ENCODE measurements at regions not wholly inside any gene's neighbourhood (a gene's known extent, or its start where the extent isn't known, plus 50 kb on each side); places are given as distances from the start of the nearest gene placed in this dataset.

DNA sequence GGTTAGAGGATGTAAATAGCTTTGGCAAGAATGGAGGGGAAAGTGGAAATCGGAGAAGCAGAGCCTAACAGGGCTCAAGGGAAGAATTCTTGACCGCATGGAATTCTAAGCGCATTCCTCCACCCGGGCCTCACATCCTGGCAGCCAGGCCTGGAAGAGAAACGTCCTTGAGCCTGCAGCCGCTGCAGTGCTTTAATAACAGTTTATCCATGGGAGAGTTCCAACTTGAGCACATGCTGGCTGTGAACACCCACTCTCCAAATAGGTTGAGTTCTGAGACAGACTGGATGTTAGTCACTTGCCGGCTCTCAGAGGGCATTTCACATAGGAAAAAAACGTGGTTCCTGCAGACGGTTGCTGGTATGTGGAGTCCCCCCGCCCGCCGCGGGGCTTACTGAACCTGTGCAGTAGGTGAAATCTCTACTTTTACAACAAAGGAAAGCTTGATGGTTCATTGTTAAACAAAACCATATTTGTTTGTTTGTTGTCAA, 61.4 kb upstream of the STEAP1B start:
- no peak for DNase-seq

DNA sequence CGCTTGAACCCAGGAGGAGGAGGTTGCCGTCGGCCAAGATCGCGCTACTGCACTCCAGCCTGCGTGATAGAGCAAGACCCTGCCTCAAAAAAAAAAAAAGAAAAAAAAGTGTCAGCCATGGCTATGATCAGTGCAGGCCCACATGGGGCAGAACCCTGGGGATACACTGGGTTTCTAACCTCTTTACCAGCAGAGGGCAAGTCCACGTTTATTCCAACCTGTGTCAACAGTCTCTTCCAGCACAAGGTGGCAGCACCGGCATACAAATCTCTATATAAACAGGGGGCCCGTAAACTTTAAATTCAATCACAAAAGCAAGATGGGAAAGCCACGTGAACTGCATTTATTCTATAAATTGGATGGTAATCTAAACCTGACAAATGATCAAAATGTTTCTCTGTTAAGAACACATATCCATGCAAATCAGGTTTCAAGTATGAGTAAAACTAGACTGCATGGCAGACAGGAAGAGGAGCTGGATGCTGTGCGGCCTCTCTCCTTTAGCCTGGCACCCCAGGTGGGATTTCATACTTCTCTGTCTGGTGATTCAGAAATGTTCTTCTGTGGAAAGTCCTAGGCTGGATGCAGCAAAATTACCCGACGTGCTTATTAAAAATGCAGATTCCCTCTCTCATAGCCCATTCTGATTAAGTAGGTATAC, 60.0 kb upstream of the STEAP1B start:
- DNase-seq = peak; percentile 95

DNA sequence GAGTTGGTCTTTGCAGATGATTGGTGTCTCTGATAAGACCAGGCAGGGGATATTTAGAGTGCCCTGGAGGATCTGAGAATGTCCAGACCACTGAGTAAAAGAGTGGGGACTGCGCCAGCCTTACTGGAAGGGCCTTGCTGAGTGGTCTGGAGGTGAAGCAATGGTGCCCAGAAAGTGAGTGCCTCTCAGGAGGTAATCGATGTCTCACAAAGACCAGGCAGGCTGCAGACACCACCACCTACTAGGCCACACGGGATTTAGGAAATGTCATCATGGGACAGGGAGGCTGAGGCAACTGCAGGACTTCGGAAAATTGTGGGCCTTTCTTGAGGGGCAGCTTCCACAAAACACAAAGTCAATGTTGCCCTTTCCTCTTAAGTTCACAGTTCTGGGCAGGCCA, 57.2 kb upstream of the STEAP1B start:
- DNase-seq = no peak

DNA sequence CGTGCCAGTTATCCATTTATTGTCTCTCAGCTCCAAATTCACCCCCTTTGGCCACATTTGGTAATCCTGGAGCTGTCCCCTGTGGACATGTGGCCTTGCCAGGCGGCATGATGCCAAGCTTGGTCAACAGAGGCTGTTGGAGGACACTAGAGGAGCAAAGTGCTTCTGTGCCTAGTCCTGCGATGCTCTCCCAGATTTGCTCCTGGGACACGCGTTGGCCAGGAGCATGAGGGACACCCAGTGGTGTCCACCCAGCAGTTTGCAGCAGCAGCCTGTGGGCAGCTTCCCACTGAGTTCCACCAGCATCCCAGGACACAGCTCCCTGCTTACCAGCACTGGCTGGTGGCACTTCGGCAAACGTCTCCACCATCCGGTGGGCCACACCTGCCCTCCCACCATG, 55.5 kb upstream of the STEAP1B start:
- no peak for DNase-seq

DNA sequence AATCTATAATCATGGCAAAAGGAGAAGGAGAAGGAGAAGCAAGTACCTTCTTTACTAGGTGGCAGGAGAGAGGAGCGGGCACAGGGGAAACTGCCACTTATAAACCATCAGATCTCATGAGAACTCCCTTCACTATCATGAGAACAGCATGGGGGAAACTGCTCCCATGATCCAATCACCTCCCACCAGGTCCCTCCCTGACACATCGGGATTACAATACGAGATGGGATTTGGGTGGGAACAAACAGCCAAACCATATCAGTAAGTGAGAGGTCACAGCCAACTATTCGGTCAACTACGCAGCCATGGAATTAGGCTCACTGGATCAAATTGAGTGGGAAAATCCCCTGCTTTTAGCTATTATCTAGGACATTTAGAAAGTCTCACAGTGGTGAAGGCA, 54.2 kb upstream of the STEAP1B start:
- DNase-seq = no peak

DNA sequence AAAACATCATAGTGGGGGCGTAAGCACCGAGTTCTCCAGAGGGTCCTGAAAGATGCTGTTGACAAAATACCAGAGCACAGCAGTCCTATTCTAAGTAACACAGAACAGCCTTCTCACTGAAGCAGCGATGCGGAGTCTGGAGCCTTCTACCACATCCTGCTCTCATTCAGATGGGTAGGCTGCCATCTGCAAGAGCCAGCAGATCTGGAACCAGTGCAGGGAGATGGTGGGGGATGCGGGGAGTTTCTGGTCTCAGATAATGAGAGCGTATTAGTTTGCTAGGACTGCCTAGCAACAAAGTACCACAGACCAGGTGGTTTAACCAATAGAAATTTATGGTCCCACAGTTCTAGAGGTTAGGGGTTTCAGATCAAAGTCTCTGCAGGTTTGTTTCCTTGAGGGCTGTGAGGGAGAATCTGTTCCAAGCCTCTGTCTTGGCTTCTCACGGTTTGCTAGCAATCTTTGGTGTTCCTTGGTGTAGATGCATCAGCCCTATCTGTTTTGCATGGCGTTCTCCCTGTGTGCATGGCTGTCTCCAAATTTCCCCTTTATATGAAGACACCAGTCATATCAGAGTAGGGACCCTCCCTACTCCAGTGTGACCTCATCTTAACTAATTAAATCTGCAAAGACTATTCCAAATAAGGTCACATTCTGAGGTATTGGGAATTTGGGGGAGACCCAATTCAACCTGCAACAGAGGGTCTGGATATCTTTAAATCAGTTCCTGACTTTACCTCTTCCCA, 52.0 kb upstream of the STEAP1B start:
- DNase-seq = no peak

DNA sequence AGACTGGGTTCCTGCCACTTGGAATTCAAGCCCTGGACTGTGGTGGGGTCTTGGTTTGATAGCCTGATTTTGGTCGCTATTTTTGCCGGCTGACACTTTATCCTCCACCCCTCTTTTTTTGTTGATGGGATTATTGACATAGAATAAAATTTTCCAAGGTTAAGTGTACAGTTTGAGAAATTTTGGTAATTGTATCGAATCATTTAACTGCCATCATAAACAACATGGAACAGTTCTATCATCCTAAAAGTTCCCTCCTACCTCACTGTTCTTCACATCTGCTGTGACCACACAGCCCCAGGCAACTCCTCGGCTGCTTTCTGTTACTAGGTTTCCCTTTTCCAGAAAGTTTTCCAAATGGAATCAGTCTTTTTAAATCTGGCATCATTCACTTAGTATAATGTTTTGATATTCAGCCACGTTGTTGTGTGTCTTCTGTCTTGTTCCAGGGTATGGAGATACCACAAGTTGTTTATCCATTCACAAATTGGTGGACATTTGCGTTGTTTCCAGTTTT, 50.6 kb upstream of the STEAP1B start:
- no peak for DNase-seq

DNA sequence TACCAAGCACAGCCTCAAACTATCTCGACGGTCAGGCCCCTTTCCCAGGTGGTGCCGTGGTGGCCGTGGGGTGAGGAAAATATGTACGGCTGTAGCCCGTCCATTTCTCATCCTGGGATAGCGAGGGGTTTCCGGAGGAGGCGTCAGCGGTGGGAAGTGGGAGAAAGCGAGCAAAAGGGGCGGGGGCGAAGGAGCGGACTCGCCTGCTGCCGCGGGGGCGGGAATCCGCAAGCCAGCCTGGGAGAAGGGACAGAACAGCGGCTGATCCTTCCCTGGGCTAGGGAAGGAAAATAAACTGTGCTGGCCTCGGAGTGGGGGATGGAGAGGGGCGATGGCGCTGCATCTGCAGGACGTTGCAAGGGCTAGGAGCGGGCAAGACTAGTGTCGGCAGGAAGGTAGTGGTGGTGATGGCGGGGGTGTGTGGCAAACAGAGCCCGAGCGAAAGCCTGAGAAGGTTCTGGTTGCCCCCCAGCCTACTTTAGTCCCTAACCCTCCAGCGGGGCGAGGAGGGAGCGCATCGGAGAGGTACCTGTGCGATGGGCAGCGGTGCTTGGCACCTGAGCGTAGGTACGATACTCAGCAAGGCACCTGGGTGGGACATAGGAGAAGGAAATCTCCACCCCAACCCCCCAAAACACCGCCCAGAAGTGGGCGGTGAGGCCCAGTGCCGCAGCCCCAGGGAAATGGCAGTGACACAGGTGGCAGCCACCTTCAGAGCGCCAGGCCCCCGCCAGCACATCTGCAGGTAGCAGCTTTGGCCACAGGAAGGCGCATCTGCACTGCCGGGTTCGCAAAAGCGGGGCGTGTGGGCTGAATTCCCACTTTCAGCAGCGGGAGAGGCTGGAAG, 49.9 kb upstream of the STEAP1B start:
- DNase-seq = peak; percentile 53
